Endothelial cell of umbilical vein (primary cell): ENCODE measurements at regions not wholly inside any gene's neighbourhood (a gene's known extent, or its start where the extent isn't known, plus 50 kb on each side); places are given as distances from the start of the nearest gene placed in this dataset.
A peak's percentile ranks its signal among the peaks of the same experiment; 100 is the strongest.

ENCODE experiments used
- BruUV-seq: library from RNA; stranded (reverse); fragments of 400-500 nt; replicated peaks from 2 replicates; lab custom pipeline; 2021; lab: Mats Ljungman, UMichigan
- CTCF ChIA-PET: fragments of 300-600, 350-600 bp; sonication (Branson Sonifier 250); formaldehyde crosslinking; loops from one replicate; lab custom pipeline; 2021; ENCODE audit warnings: antibody characterized with exemption, inconsistent platforms; lab: Charles Lee
- POLR2A ChIA-PET: fragments of 300-600, 350-600 bp; sonication (Branson Sonifier 250); formaldehyde crosslinking; loops from one replicate; lab custom pipeline; 2021; ENCODE audit warnings: antibody characterized with exemption, inconsistent platforms; lab: Charles Lee
- DNase-seq: peaks from one replicate; pipeline ENCODE4 v3.0.0-alpha.2; 2011; ENCODE audit warnings: low read depth, low spot score
- FAIRE-seq: peaks from 2 replicates; lab custom pipeline; 2011; peaks lifted over from hg19 to GRCh38; lab: Jason Lieb, UNC
- H2AFZ ChIP-seq: 2 replicates; pipeline ENCODE4 v1.6.0; 2012; ENCODE audit warnings: low read depth, low read length, control low read depth, inconsistent platforms
- H3K27ac ChIP-seq: 2 replicates; pipeline ENCODE4 v1.5.1; 2011; ENCODE audit warnings: low read depth, mild to moderate bottlenecking, control low read depth, low read length, moderate library complexity; ENCODE audit not compliant: insufficient read depth
- H3K27me3 ChIP-seq, 2 experiments: 2 replicates each; pipeline versions ENCODE4 v1.6.0 to v1.6.1; 2011; ENCODE audit warnings: low read length in 2 of 2, mixed read lengths in 1 of 2; ENCODE audit not compliant: control insufficient read depth in 2 of 2, insufficient read depth in 2 of 2
- H3K36me3 ChIP-seq, 2 experiments: 2 replicates in 1 of 2; 3 replicates in 1 of 2; pipeline ENCODE4 v1.5.1; 2011; ENCODE audit warnings: low read length in 2 of 2, mild to moderate bottlenecking in 1 of 2, moderate library complexity in 1 of 2; ENCODE audit not compliant: control insufficient read depth in 2 of 2, insufficient read depth in 2 of 2; ENCODE audit errors: extremely low read depth in 1 of 2
- H3K4me1 ChIP-seq: 3 replicates; pipeline ENCODE4 v1.5.1; 2011; ENCODE audit warnings: mild to moderate bottlenecking, low read length; ENCODE audit not compliant: control insufficient read depth, insufficient read depth; ENCODE audit errors: extremely low read depth
- H3K4me2 ChIP-seq: 2 replicates; pipeline ENCODE4 v1.6.1; 2011; ENCODE audit warnings: low read length, control low read depth, mixed read lengths; ENCODE audit not compliant: insufficient read depth
- H3K4me3 ChIP-seq, 3 experiments: fragments of 200-600 bp in 1 of 3; sonication (generic), shearing (Covaris generic) in 1 of 3; replicated peaks in 1 of 3; 2 replicates each; pipeline ENCODE4 v1.5.1; 2011 to 2016; ENCODE audit warnings: control low read depth in 3 of 3, low read length in 3 of 3, mild to moderate bottlenecking in 2 of 3, inconsistent platforms in 1 of 3, low read depth in 1 of 3, moderate library complexity in 1 of 3; ENCODE audit not compliant: insufficient read depth in 1 of 3
- H3K79me2 ChIP-seq: 2 replicates; pipeline ENCODE4 v1.6.0; 2012; ENCODE audit warnings: low read length, inconsistent platforms; ENCODE audit not compliant: control insufficient read depth, insufficient read depth
- H3K9ac ChIP-seq: replicated peaks from 2 replicates; pipeline ENCODE3; 2011; ENCODE audit warnings: low read length, control low read depth; ENCODE audit not compliant: insufficient read depth; ENCODE audit errors: extremely low read depth
- H3K9me1 ChIP-seq: replicated peaks from 3 replicates; pipeline ENCODE4 v1.6.0; 2011; ENCODE audit warnings: mild to moderate bottlenecking, low read length; ENCODE audit not compliant: control insufficient read depth, insufficient read depth; ENCODE audit errors: extremely low read depth
- H3K9me3 ChIP-seq: replicated peaks from 2 replicates; pipeline ENCODE4 v1.5.1; 2012; ENCODE audit warnings: low read length, inconsistent platforms; ENCODE audit not compliant: control insufficient read depth, insufficient read depth
- H4K20me1 ChIP-seq: replicated peaks from 2 replicates; pipeline ENCODE3; 2011; ENCODE audit warnings: mild to moderate bottlenecking, low read length; ENCODE audit not compliant: control insufficient read depth, insufficient read depth; ENCODE audit errors: extremely low read depth
- CTCF ChIP-seq, 2 donors: IDR thresholded peaks; 1 replicate in 1 of 2; 2 replicates in 1 of 2; pipeline ENCODE4 v1.5.1; 2011; ENCODE audit warnings: low read length in 2 of 2, mild to moderate bottlenecking in 2 of 2, moderate library complexity in 2 of 2, control low read depth in 1 of 2, inconsistent platforms in 1 of 2, low read depth in 1 of 2; ENCODE audit not compliant: insufficient read depth in 1 of 2; ENCODE audit errors: extremely low read depth in 1 of 2
- EZH2 ChIP-seq: IDR thresholded peaks from 2 replicates; pipeline ENCODE4 v1.6.1; 2012; ENCODE audit warnings: borderline replicate concordance, low read depth, mild to moderate bottlenecking, moderate library complexity, low read length, inconsistent platforms; ENCODE audit not compliant: severe bottlenecking
- FOS ChIP-seq: IDR thresholded peaks from 2 replicates; pipeline ENCODE4 v1.6.1; 2011; ENCODE audit warnings: mild to moderate bottlenecking, low read length, moderate library complexity, borderline replicate concordance; ENCODE audit not compliant: insufficient read depth
- GATA2 ChIP-seq: IDR thresholded peaks from 2 replicates; pipeline ENCODE4 v1.7.0; 2011; ENCODE audit warnings: low read depth, mild to moderate bottlenecking, moderate library complexity, mixed read lengths, low read length; ENCODE audit not compliant: insufficient read length, insufficient read depth
- JUN ChIP-seq: IDR thresholded peaks from 2 replicates; pipeline ENCODE4 v1.6.1; 2011; ENCODE audit warnings: borderline replicate concordance, low read depth; ENCODE audit not compliant: insufficient read length, insufficient read depth
- MAX ChIP-seq: IDR thresholded peaks from 2 replicates; pipeline ENCODE4 v1.6.1; 2011; ENCODE audit not compliant: insufficient read depth, insufficient read length
- MYC ChIP-seq: IDR thresholded peaks from one replicate; pipeline ENCODE4 v1.6.1; 2011; ENCODE audit warnings: mild to moderate bottlenecking, low read depth, low read length
- POLR2A ChIP-seq: IDR thresholded peaks from 2 replicates; pipeline ENCODE4 v1.6.1; 2012; ENCODE audit warnings: low read depth, mild to moderate bottlenecking, control low read depth, low read length
- POLR2AphosphoS5 ChIP-seq: IDR thresholded peaks from 2 replicates; pipeline ENCODE4 v1.6.1; 2012; ENCODE audit warnings: low read depth, mild to moderate bottlenecking, control low read depth, low read length, moderate library complexity; ENCODE audit not compliant: insufficient read depth
- dilution Hi-C: fragments of 300-500 bp; cut with MboI; formaldehyde crosslinking; loops from one replicate; pipeline ENCODE4 v1.15.0; 2019; ENCODE audit warnings: low sequenced_read_pairs; ENCODE audit not compliant: extremely low pct_ligation_motif_present
- intact Hi-C: fragments of 100-400 bp; cut with micrococcal nuclease; formaldehyde crosslinking; loops from one replicate; pipeline ENCODE4 v1.10.0; 2022

DNA sequence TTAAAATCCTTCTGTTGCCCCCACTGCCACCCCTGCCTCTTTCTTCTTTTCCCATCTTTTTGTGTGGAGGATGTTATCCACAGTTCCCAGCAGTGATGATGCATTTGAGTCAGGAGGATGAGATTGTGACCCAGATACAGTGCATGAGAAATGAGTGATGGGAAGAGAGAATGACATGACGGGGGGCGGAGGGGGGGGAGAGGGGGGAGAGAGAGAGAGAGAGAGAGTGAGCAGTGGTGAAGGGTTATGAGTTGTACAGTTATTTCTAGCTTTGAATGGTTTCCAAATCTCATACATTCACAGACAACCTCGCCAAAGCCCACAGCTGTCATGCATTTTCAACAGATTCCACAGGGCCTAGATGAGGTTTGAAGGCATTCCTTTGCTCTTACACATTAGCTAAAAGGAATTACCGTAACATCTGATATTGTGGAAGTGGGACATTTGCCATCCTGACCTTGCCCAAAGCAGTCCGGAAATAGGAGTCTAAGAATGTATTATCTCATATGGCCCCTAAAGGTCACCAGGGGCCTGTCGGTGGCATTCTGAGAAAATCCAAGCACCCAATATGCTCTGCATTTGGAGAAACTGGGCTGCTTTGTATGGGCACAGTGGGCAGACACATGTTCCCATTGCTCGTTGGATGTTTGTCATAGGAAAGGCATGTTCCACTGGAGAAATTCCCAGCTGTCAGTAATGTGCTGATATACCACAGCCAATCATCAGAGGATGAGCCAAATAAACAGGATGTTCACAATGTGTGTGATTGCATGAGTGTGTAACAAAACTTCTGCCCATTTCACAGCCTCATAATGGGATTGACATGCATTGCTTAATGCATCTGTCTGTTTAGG lies 435.8 kb downstream of the SPRY1 start:
- no TSS peak for BruUV-seq
- H4K20me1 ChIP-seq: no peaks in the 10 kb centered on the region
- intact Hi-C loops: loop anchor here (1.0 to 2.0 kb wide), 13 partner anchors 58 to 705 kb away; no protein-coding TSS in a partner anchor
- no peak overlapping the region for H2AFZ ChIP-seq
- dilution Hi-C loops: no loop called here
- peaks cover 38% of the 10 kb centered on the region for H3K4me1 ChIP-seq
- H3K4me3 ChIP-seq: no peak overlapping the region
- H3K27ac ChIP-seq: peak overlapping the region; percentile 93
- FAIRE-seq (peak; percentile 76), DNase-seq (peak; percentile 86)
- no peaks in the 10 kb centered on the region for H3K79me2 ChIP-seq
- no peaks in the 10 kb centered on the region for H3K9me3 ChIP-seq
- no peaks in the 10 kb centered on the region for H3K9me1 ChIP-seq
- H3K9ac ChIP-seq: peak overlapping the region; percentile 77
- H3K4me2 ChIP-seq: peak overlapping the region; percentile 56
- H3K27me3 ChIP-seq: no peaks in the 10 kb centered on the region
- CTCF ChIA-PET: interaction anchor here (0.9 to 2.2 kb wide), 4 partner anchors 25 to 281 kb away, joined by 3 to 9 read pairs (median 3); no protein-coding TSS in a partner anchor
- TF ChIP-seq GATA2 (peak; percentile 84), MYC (peak; percentile 32), POLR2AphosphoS5 (peak; percentile 49), MAX (no peak), EZH2 (no peak), FOS (peak; percentile 66), POLR2A (peak; percentile 24), CTCF (IDR thresholded peaks at IDR 0.05; ENCODE audit: extremely low read depth in 1 of 2, insufficient read depth in 1 of 2, low read depth in 1 of 2, low read length in 2 of 2) (no peak), JUN (peak; percentile 72)
- POLR2A ChIA-PET: no interaction called here
- H3K36me3 ChIP-seq: no peaks in the 10 kb centered on the region
